GM12878 (cell line): ENCODE measurements at regions not wholly inside any gene's neighbourhood (a gene's known extent, or its start where the extent isn't known, plus 50 kb on each side); places are given as distances from the start of the nearest gene placed in this dataset.

ENCODE experiments used
- ATAC-seq: fragments of 200-7000 bp; cut with Tn5 transposase; 3 replicates; pipeline ENCODE4 v1.9.1; 2020; ENCODE audit warnings: mild to moderate bottlenecking, moderate library complexity
- BruUV-seq: library from RNA; stranded (reverse); fragments of 400-500 nt; replicated peaks from 2 replicates; lab custom pipeline; 2021; lab: Mats Ljungman, UMichigan
- CTCF ChIA-PET: fragments of 300-600 bp; sonication (Branson Sonifier 250); formaldehyde crosslinking; extraction: SDS; loops from one replicate; lab custom pipeline; 2021; ENCODE audit warnings: inconsistent platforms; lab: Yijun Ruan, JAX
- POLR2A ChIA-PET: fragments of 350-600 bp; formaldehyde crosslinking; extraction: SDS; loops from one replicate; lab custom pipeline; 2021; ENCODE audit warnings: inconsistent platforms; lab: Charles Lee
- RAD21 ChIA-PET: fragments of 300-600 bp; sonication (Branson Sonifier 250); formaldehyde crosslinking; loops from one replicate; lab custom pipeline; 2023; ENCODE audit warnings: antibody characterized with exemption; ENCODE audit not compliant: unreplicated experiment; lab: Charles Lee
- SMC1A ChIA-PET: fragments of 300-600 bp; sonication (Branson Sonifier 250); formaldehyde crosslinking; loops from one replicate; lab custom pipeline; 2023; ENCODE audit not compliant: unreplicated experiment, uncharacterized antibody; lab: Charles Lee
- DNase-seq: peaks from one replicate; pipeline ENCODE4 v3.0.0-alpha.2; 2011; ENCODE audit warnings: low read depth, low spot score
- FAIRE-seq: peaks from 3 replicates; lab custom pipeline; 2011; peaks lifted over from hg19 to GRCh38; lab: Jason Lieb, UNC
- H2AFZ ChIP-seq: 2 replicates; pipeline ENCODE4 v1.6.0; 2011; ENCODE audit warnings: low read depth, low read length, control low read depth; ENCODE audit not compliant: control insufficient read depth
- H3K27ac ChIP-seq: 2 replicates; pipeline ENCODE4 v1.5.1; 2011; ENCODE audit warnings: control low read depth; ENCODE audit not compliant: control insufficient read depth, insufficient read depth
- H3K27me3 ChIP-seq, 2 experiments: replicated peaks in 1 of 2; 2 replicates each; pipeline versions ENCODE4 v1.6.0 to v1.6.1; 2011; ENCODE audit warnings: low read length in 1 of 2; ENCODE audit not compliant: control insufficient read depth in 2 of 2, insufficient read depth in 2 of 2
- H3K36me3 ChIP-seq, 2 experiments: 2 replicates each; pipeline ENCODE4 v1.5.1; 2011; ENCODE audit warnings: low read length in 1 of 2; ENCODE audit not compliant: control insufficient read depth in 2 of 2, insufficient read depth in 2 of 2
- H3K4me1 ChIP-seq: 2 replicates; pipeline ENCODE4 v1.6.1; 2011; ENCODE audit warnings: mild to moderate bottlenecking, low read length, moderate library complexity, mixed read lengths; ENCODE audit not compliant: control insufficient read depth, insufficient read depth
- H3K4me2 ChIP-seq: 2 replicates; pipeline ENCODE4 v1.6.0; 2011; ENCODE audit warnings: control low read depth; ENCODE audit not compliant: control insufficient read depth, insufficient read depth
- H3K4me3 ChIP-seq: fragments of 200-600 bp; sonication (generic); 2 replicates; pipeline ENCODE4 v1.5.1; 2016
- H3K79me2 ChIP-seq: 2 replicates; pipeline ENCODE4 v1.6.0; 2011; ENCODE audit warnings: low read length; ENCODE audit not compliant: control insufficient read depth, insufficient read depth
- H3K9ac ChIP-seq: 2 replicates; pipeline ENCODE4 v1.8.0; 2011; ENCODE audit warnings: low read length, control low read depth, mixed read lengths; ENCODE audit not compliant: control insufficient read depth, insufficient read depth
- H3K9me3 ChIP-seq: replicated peaks from 3 replicates; pipeline ENCODE4 v1.5.1; 2011; ENCODE audit warnings: mild to moderate bottlenecking, low read length; ENCODE audit not compliant: control insufficient read depth, insufficient read depth
- H4K20me1 ChIP-seq: 2 replicates; pipeline ENCODE4 v1.6.0; 2011; ENCODE audit not compliant: control insufficient read depth, insufficient read depth
- ASH2L ChIP-seq: fragments of 300-600, 200-600 bp; sonication (generic); IDR thresholded peaks from 2 replicates; pipeline ENCODE4 v1.6.1; 2017; ENCODE audit warnings: low read depth, mild to moderate bottlenecking, borderline replicate concordance
- ATF7 ChIP-seq: fragments of 450-650 bp; IDR thresholded peaks from 2 replicates; pipeline ENCODE4 v1.6.1; 2016; ENCODE audit warnings: low read depth, mild to moderate bottlenecking
- CREM ChIP-seq: IDR thresholded peaks from 2 replicates; pipeline ENCODE4 v1.6.1; 2014; ENCODE audit warnings: antibody characterized with exemption, low read depth
- HDGF ChIP-seq: fragments of 450-650 bp; IDR thresholded peaks from 2 replicates; pipeline ENCODE4 v1.6.1; 2016; ENCODE audit warnings: antibody characterized with exemption
- MEF2B ChIP-seq: fragments of 450-650 bp; IDR thresholded peaks from 2 replicates; pipeline ENCODE4 v1.6.1; 2018; ENCODE audit warnings: mild to moderate bottlenecking, moderate library complexity; ENCODE audit not compliant: partially characterized antibody, poor library complexity, severe bottlenecking
- MYB ChIP-seq: fragments of 150-350 bp; IDR thresholded peaks from 2 replicates; pipeline ENCODE4 v1.6.1; 2014; ENCODE audit warnings: mild to moderate bottlenecking, low read depth, low read length, borderline replicate concordance
- NR2C2 ChIP-seq: IDR thresholded peaks from 2 replicates; pipeline ENCODE4 v1.6.1; 2011; ENCODE audit warnings: borderline replicate concordance, low read depth; ENCODE audit not compliant: control insufficient read depth, insufficient read length
- SUZ12 ChIP-seq: fragments of 200-600 bp; sonication (generic); IDR thresholded peaks from one replicate; pipeline ENCODE4 v1.6.1; 2018; ENCODE audit warnings: antibody characterized with exemption, mild to moderate bottlenecking; ENCODE audit not compliant: unreplicated experiment
- TBL1XR1 ChIP-seq: IDR thresholded peaks from 2 replicates; pipeline ENCODE4 v1.6.1; 2012; ENCODE audit warnings: low read depth, low read length, improper control_type of control experiment
- YY1 ChIP-seq: IDR thresholded peaks from 2 replicates; pipeline ENCODE4 v1.6.1; 2011; ENCODE audit warnings: low read depth, mild to moderate bottlenecking, low read length
- WGBS: methylation state at CpG from one replicate; pipeline ENCODE4 v1.1.6; 2016; ENCODE audit warnings: low lambda C conversion rate; ENCODE audit not compliant: insufficient replicate concordance, insufficient coverage; ENCODE audit errors: missing lambda C conversion rate; 5-methylcytosine and 5-hydroxymethylcytosine counted together
- in situ Hi-C: fragments of 300-500 bp; cut with MboI; formaldehyde crosslinking; loops from 9 replicates; pipeline ENCODE4 v1.14.3; 2018; ENCODE audit warnings: mixed read lengths
- intact Hi-C: fragments of 100-400 bp; cut with micrococcal nuclease; formaldehyde crosslinking; loops from one replicate; pipeline ENCODE4 v1.14.2; 2022; ENCODE audit not compliant: unreplicated experiment
- TF ChIP-seq, protein P1 (sequence below): IDR thresholded peaks from 2 replicates; pipeline ENCODE4 v1.6.1; 2012; ENCODE audit warnings: improper control_type of control experiment, low read depth, low read length; ENCODE audit not compliant: insufficient replicate concordance

DNA sequence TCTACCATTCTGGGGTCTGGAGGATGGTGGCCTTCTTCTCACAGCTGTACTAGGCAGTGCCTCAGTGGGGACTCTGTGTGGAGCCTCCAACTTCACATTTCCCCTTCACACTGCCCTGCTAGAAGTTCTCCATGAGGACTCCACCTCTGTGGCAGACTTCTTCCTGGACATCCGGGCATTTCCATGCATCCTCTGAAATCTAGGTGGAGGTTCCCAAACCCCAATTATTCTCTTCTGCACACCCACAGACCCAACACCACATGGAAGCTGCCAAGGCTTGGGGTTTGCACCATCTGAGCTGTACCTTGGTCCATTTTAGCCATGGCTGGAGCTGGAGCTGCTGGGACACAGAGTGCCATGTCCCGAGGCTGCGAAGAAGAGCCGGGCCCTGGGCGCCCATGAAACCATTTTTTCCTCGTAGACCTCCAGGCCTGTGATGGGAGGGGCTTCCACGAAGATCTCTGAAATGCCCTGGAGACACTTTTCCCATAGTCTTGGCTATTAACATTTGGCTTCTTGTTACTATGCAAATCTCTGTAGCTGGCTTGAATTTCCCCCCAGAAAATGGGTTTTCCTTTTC is 170.5 kb downstream of the FOXD2 start:
- Histone ChIP-seq H3K27me3 (no peaks in the 10 kb centered on the region), H3K79me2 (no peaks in the 10 kb centered on the region), H3K4me3 (no peak overlapping the region), H3K9me3 (no peaks in the 10 kb centered on the region; the same call in 2 of the 3 replicates), H3K4me2 (no peak overlapping the region), H2AFZ (no peak overlapping the region), H3K36me3 (no peaks in the 10 kb centered on the region), H3K27ac (no peak overlapping the region), H3K9ac (no peak overlapping the region), H4K20me1 (no peaks in the 10 kb centered on the region), H3K4me1 (no peaks in the 10 kb centered on the region)
- in situ Hi-C loops, result no loop called here
- TF ChIP-seq ASH2L, result no peak
- FAIRE-seq (no peak), DNase-seq (no peak), ATAC-seq (no peak)
- CTCF ChIA-PET, result no interaction called here
- WGBS, result 4% methylated on average over 7 of the region's 7 CpGs
- SMC1A ChIA-PET, result no interaction called here
- RAD21 ChIA-PET, result no interaction called here
- BruUV-seq, result no TSS peak
- intact Hi-C loops, result no loop called here
- POLR2A ChIA-PET, result no interaction called here

DNA sequence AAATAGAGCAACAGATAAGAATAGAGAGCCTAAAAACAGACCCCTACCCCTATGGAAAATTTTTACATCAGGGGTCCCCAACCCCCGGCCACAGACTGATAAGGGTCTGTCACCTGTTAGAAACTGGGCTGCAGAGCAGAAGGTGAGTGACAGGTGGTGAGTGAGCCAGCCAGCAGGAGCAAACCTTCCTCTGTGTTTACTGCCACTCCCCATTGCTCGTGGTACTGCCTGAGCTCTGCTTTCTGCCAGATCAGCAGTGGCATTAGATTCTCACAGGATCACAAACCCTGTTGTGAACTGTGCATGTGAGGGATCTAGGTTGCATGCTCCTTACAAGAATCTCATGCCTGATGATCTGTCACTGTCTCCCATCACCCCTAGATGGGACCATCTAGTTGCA is 174.1 kb downstream of the FOXD2 start:
- Histone ChIP-seq H3K9me3 (no peaks in the 10 kb centered on the region; the same call in 2 of the 3 replicates), H3K4me2 (no peak overlapping the region), H2AFZ (no peak overlapping the region), H3K4me1 (no peaks in the 10 kb centered on the region), H3K4me3 (no peak overlapping the region), H3K27me3 (no peaks in the 10 kb centered on the region), H3K79me2 (no peaks in the 10 kb centered on the region), H3K36me3 (no peaks in the 10 kb centered on the region), H3K27ac (no peak overlapping the region), H3K9ac (no peak overlapping the region), H4K20me1 (no peaks in the 10 kb centered on the region)
- RAD21 ChIA-PET, result no interaction called here
- SMC1A ChIA-PET, result no interaction called here
- TF ChIP-seq MEF2B (no peak), SUZ12 (no peak), MYB (no peak), ATF7 (no peak), YY1 (no peak), CREM (no peak), TBL1XR1 (no peak), NR2C2 (no peak), HDGF (no peak)
- TF ChIP-seq, protein P1, sequence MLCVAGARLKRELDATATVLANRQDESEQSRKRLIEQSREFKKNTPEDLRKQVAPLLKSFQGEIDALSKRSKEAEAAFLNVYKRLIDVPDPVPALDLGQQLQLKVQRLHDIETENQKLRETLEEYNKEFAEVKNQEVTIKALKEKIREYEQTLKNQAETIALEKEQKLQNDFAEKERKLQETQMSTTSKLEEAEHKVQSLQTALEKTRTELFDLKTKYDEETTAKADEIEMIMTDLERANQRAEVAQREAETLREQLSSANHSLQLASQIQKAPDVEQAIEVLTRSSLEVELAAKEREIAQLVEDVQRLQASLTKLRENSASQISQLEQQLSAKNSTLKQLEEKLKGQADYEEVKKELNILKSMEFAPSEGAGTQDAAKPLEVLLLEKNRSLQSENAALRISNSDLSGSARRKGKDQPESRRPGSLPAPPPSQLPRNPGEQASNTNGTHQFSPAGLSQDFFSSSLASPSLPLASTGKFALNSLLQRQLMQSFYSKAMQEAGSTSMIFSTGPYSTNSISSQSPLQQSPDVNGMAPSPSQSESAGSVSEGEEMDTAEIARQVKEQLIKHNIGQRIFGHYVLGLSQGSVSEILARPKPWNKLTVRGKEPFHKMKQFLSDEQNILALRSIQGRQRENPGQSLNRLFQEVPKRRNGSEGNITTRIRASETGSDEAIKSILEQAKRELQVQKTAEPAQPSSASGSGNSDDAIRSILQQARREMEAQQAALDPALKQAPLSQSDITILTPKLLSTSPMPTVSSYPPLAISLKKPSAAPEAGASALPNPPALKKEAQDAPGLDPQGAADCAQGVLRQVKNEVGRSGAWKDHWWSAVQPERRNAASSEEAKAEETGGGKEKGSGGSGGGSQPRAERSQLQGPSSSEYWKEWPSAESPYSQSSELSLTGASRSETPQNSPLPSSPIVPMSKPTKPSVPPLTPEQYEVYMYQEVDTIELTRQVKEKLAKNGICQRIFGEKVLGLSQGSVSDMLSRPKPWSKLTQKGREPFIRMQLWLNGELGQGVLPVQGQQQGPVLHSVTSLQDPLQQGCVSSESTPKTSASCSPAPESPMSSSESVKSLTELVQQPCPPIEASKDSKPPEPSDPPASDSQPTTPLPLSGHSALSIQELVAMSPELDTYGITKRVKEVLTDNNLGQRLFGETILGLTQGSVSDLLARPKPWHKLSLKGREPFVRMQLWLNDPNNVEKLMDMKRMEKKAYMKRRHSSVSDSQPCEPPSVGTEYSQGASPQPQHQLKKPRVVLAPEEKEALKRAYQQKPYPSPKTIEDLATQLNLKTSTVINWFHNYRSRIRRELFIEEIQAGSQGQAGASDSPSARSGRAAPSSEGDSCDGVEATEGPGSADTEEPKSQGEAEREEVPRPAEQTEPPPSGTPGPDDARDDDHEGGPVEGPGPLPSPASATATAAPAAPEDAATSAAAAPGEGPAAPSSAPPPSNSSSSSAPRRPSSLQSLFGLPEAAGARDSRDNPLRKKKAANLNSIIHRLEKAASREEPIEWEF, result no peak
- no peak for DNase-seq
- POLR2A ChIA-PET, result no interaction called here
- intact Hi-C loops (no loop called here), in situ Hi-C loops (no loop called here)
- CTCF ChIA-PET, result no interaction called here
- no TSS peak for BruUV-seq
- WGBS, result 0% methylated on average over 2 of the region's 2 CpGs
- no peak for FAIRE-seq
- ATAC-seq, result no peak
